ENCODE measurements at regions not wholly inside any gene's neighbourhood (a gene's known extent, or its start where the extent isn't known, plus 50 kb on each side); places are given as distances from the start of the nearest gene placed in this dataset.

- TF ChIP-seq CTCF (IDR thresholded peaks at IDR 0.05): no peak
These were observed 719.1 kb upstream of the ANO3 start for GRCh38 chr11:25612806-25613205.

- TF ChIP-seq CTCF (IDR thresholded peaks at IDR 0.05): no peak
These were observed 718.5 kb upstream of the ANO3 start for GRCh38 chr11:25613451-25613850.

DNA sequence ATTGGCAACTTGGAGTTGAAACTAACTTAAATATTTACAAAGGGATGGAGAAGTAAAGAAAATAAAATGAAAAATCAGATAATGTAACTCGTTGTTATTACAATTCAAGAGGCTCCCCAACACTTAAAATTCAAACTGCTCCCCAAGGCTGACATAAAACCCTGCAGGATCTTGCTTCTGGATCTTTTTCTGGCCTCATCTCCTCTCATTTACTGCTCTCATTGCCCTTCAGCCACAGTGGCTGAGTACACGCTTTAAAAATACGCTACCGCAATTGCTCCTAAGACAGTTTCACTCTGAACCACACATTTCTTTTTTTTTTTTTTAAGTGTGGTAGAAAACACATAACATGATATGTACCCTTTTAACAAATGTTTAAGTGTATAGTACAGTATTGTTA lies 718.1 kb upstream of the ANO3 start:
- TF ChIP-seq CTCF (IDR thresholded peaks at IDR 0.05): no peak

GRCh38 chr11:25615069-25615468 lies 716.9 kb upstream of the ANO3 start:
- no peak for TF ChIP-seq CTCF (IDR thresholded peaks at IDR 0.05)

DNA sequence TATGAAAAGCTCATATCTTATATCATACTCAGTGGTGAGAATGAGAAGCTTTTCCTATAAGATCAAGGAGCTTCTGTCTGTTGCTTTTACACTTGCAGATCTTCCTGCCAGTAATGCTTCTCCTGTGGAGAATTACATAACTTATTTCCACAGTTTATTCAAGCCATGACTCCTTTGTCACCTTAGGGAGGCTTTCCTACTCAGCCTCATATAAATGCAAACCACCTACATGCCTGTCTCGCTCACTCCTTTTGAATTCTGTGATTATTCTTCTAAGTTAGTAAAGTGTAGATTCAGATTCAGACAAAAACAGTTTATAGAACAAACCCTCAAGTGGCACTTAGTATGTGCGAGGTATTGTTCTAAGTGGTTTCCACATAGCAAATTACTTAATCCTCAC lies 716.1 kb upstream of the ANO3 start:
- TF ChIP-seq CTCF (IDR thresholded peaks at IDR 0.05): no peak

DNA sequence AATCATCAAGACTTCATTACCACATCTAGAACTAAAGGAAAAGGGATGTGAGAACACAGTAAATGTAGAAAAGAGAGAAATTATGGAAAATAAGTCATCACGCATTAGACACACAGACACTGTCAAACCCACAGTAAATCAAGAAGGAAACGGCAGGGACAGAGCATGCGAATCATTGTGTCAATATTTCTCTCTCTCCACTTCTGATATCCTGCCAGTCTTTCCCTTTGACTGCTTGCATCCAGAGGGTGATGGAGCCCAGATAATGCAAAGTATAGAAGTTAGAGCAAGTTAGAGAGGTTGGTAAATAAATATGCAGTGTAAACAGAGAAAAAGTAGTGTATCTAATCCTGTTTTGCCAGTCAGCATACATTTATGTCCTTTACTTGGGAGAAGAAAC lies 706.8 kb upstream of the ANO3 start:
- no peak for TF ChIP-seq CTCF (IDR thresholded peaks at IDR 0.05)

- TF ChIP-seq CTCF (IDR thresholded peaks at IDR 0.05): no peak
These were observed 703.9 kb upstream of the ANO3 start for GRCh38 chr11:25628030-25628429.

DNA sequence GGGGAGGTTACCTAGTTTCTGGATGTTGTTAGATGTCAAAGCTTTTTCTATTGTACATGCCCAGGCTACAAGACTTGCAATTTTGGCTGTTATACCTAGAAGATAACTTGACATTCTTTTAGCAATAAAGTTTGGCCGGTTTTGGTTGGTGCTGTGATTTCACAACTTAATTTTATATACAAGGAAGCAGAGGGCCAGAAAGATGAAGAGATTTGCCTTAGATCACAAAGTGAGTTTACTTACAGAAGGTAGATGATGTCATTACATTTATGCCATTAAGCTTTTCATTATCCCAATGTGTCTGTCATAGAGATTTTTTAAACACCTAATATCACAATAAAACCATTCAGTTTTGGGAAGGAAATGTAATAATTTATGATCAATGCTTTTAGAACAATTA lies 698.7 kb upstream of the ANO3 start:
- TF ChIP-seq CTCF (IDR thresholded peaks at IDR 0.05): no peak
